Panc1 (cell line): ENCODE measurements at regions not wholly inside any gene's neighbourhood (a gene's known extent, or its start where the extent isn't known, plus 50 kb on each side); places are given as distances from the start of the nearest gene placed in this dataset.

Source experiments
- CTCF ChIP-seq: fragments of 450-650 bp; IDR thresholded peaks from 2 replicates; pipeline ENCODE4 v1.5.1; 2017; ENCODE audit warnings: mild to moderate bottlenecking
- POLR2AphosphoS5 ChIP-seq: IDR thresholded peaks from 2 replicates; pipeline ENCODE4 v1.6.1; 2012; ENCODE audit warnings: mild to moderate bottlenecking, low read depth, low read length, moderate library complexity
- REST ChIP-seq, 2 experiments: IDR thresholded peaks; 2 replicates each; pipeline ENCODE4 v1.6.1; 2011 to 2012; ENCODE audit warnings: low read depth in 2 of 2, control low read depth in 1 of 2, low read length in 1 of 2, mild to moderate bottlenecking in 1 of 2, moderate library complexity in 1 of 2; ENCODE audit not compliant: insufficient read depth in 1 of 2
- SIN3A ChIP-seq: IDR thresholded peaks from 2 replicates; pipeline ENCODE4 v1.6.1; 2012; ENCODE audit warnings: low read depth, mild to moderate bottlenecking, low read length, moderate library complexity, borderline replicate concordance; ENCODE audit not compliant: insufficient read depth
- TCF7L2 ChIP-seq: IDR thresholded peaks from 2 replicates; pipeline ENCODE4 v1.6.1; 2011; ENCODE audit warnings: mild to moderate bottlenecking, low read depth, low read length, inconsistent platforms

GRCh38 chr2:190587106-190587505 is 52.6 kb upstream of the NEMP2 start:
- TF ChIP-seq CTCF (no peak), POLR2AphosphoS5 (no peak), REST (IDR thresholded peaks at IDR 0.05; ENCODE audit: insufficient read depth in 1 of 2, low read depth in 2 of 2, low read length in 1 of 2) (no peak), SIN3A (no peak), TCF7L2 (no peak)
